Endodermal cell (in vitro differentiated cells): ENCODE measurements at regions not wholly inside any gene's neighbourhood (a gene's known extent, or its start where the extent isn't known, plus 50 kb on each side); places are given as distances from the start of the nearest gene placed in this dataset.

Experiments
- DNase-seq: peaks from one replicate; pipeline ENCODE4 v3.0.0-alpha.2; 2017
- H3K27ac ChIP-seq: 2 replicates; pipeline ENCODE4 v1.5.1; 2013; ENCODE audit warnings: mild to moderate bottlenecking, low read depth, low read length, moderate library complexity
- H3K27me3 ChIP-seq: 2 replicates; pipeline ENCODE4 v1.6.1; 2013; ENCODE audit warnings: mild to moderate bottlenecking, low read length, moderate library complexity; ENCODE audit not compliant: insufficient read depth, control insufficient read depth, poor library complexity, severe bottlenecking
- H3K36me3 ChIP-seq: 2 replicates; pipeline ENCODE4 v1.7.0; 2013; ENCODE audit warnings: mild to moderate bottlenecking, low read length, moderate library complexity; ENCODE audit not compliant: control insufficient read depth, insufficient read depth
- H3K4me1 ChIP-seq: one replicate; pipeline ENCODE4 v1.7.0; 2013; ENCODE audit warnings: low read length; ENCODE audit not compliant: control insufficient read depth, insufficient read depth
- H3K4me3 ChIP-seq: 2 replicates; pipeline ENCODE4 v1.5.1; 2013; ENCODE audit warnings: mild to moderate bottlenecking, low read length, moderate library complexity
- H3K9ac ChIP-seq: 2 replicates; pipeline ENCODE4 v1.6.1; 2013; ENCODE audit warnings: mild to moderate bottlenecking, low read length, moderate library complexity; ENCODE audit not compliant: poor library complexity, severe bottlenecking; ENCODE audit errors: extremely low read depth
- H3K9me3 ChIP-seq: 2 replicates; pipeline ENCODE4 v1.6.1; 2013; ENCODE audit warnings: mild to moderate bottlenecking, low read length, moderate library complexity; ENCODE audit not compliant: control insufficient read depth
- H3K27ac Mint-ChIP-seq: 2 replicates; pipeline ENCODE4 v1.8.0; 2020; ENCODE audit warnings: mixed read lengths
- H3K27me3 Mint-ChIP-seq: 2 replicates; pipeline ENCODE4 v1.8.0; 2021; ENCODE audit warnings: mild to moderate bottlenecking, mixed read lengths; ENCODE audit not compliant: insufficient read depth
- H3K36me3 Mint-ChIP-seq: 2 replicates; pipeline ENCODE4 v1.8.0; 2020; ENCODE audit warnings: low read depth, mixed read lengths
- H3K4me1 Mint-ChIP-seq: 2 replicates; pipeline ENCODE4 v1.8.0; 2020; ENCODE audit warnings: mixed read lengths
- H3K4me3 Mint-ChIP-seq: 2 replicates; pipeline ENCODE4 v1.8.0; 2020; ENCODE audit warnings: mild to moderate bottlenecking, moderate library complexity, mixed read lengths
- H3K9me3 Mint-ChIP-seq: 2 replicates; pipeline ENCODE4 v1.8.0; 2020; ENCODE audit warnings: mild to moderate bottlenecking, mixed read lengths
- CTCF ChIP-seq: fragments of 200-600 bp; sonication (generic); conservative IDR thresholded peaks from 2 replicates; pipeline ENCODE4 v1.5.0; 2021; ENCODE audit warnings: antibody characterized with exemption, mild to moderate bottlenecking
- WGBS, 2 experiments: methylation state at CpG; one replicate each; pipeline versions ENCODE4 v1.1.5 to v1.1.7; 2013; ENCODE audit warnings: missing lambda C conversion rate in 2 of 2, mixed read lengths in 1 of 2; ENCODE audit not compliant: insufficient coverage in 1 of 2, insufficient read length in 1 of 2; 5-methylcytosine and 5-hydroxymethylcytosine counted together

GRCh38 chr17:63314761-63315160 lies 131.3 kb downstream of the CYB561 start:
- no peak overlapping the region for H3K9ac ChIP-seq
- no peaks in the 10 kb centered on the region for H3K36me3 ChIP-seq
- no peak overlapping the region for H3K27ac ChIP-seq
- H3K9me3 ChIP-seq, result no peaks in the 10 kb centered on the region
- Mint-ChIP-seq H3K36me3 (peaks cover 3% of the 10 kb centered on the region), H3K27me3 (no peaks in the 10 kb centered on the region), H3K4me1 (no peaks in the 10 kb centered on the region), H3K4me3 (no peak overlapping the region), H3K9me3 (peaks cover 10% of the 10 kb centered on the region), H3K27ac (no peak overlapping the region)
- H3K4me1 ChIP-seq, result no peaks in the 10 kb centered on the region
- H3K27me3 ChIP-seq, result no peaks in the 10 kb centered on the region
- no peak for TF ChIP-seq CTCF
- WGBS, 2 experiments, result 91 to 95% methylated on average over 9 to 10 of the region's 10 CpGs
- no peak overlapping the region for H3K4me3 ChIP-seq
- no peak for DNase-seq

- WGBS, 2 experiments, result 83 to 88% methylated on average over 1 of the region's 1 CpG
- H3K27ac ChIP-seq, result no peak overlapping the region
- peaks cover 5% of the 10 kb centered on the region for H3K36me3 Mint-ChIP-seq
- H3K27me3 ChIP-seq, result no peaks in the 10 kb centered on the region
- H3K4me3 ChIP-seq, result no peak overlapping the region
- TF ChIP-seq CTCF, result no peak
- no peaks in the 10 kb centered on the region for H3K4me1 Mint-ChIP-seq
- H3K9ac ChIP-seq, result no peak overlapping the region
- H3K4me3 Mint-ChIP-seq, result no peak overlapping the region
- DNase-seq, result no peak
- H3K36me3 ChIP-seq, result no peaks in the 10 kb centered on the region
- H3K27ac Mint-ChIP-seq, result no peak overlapping the region
- H3K9me3 ChIP-seq, result no peaks in the 10 kb centered on the region
- no peaks in the 10 kb centered on the region for H3K4me1 ChIP-seq
- no peaks in the 10 kb centered on the region for H3K27me3 Mint-ChIP-seq
- H3K9me3 Mint-ChIP-seq, result peaks cover 4% of the 10 kb centered on the region
Measured at GRCh38 chr17:63316100-63316499, 130.0 kb downstream of the CYB561 start.

GRCh38 chr17:63317166-63317840 lies 128.8 kb downstream of the CYB561 start:
- H3K36me3 Mint-ChIP-seq, result peaks cover 11% of the 10 kb centered on the region
- H3K4me3 Mint-ChIP-seq, result no peak overlapping the region
- DNase-seq, result no peak
- Histone ChIP-seq H3K9me3 (no peaks in the 10 kb centered on the region), H3K36me3 (no peaks in the 10 kb centered on the region), H3K9ac (no peak overlapping the region), H3K27ac (no peak overlapping the region), H3K4me1 (no peaks in the 10 kb centered on the region), H3K4me3 (no peak overlapping the region), H3K27me3 (no peaks in the 10 kb centered on the region)
- no peak overlapping the region for H3K27ac Mint-ChIP-seq
- 80 to 96% methylated on average over 1 to 2 of the region's 2 CpGs for whole genome bisulfite sequencing, 2 experiments
- no peaks in the 10 kb centered on the region for H3K9me3 Mint-ChIP-seq
- H3K4me1 Mint-ChIP-seq, result no peaks in the 10 kb centered on the region
- no peak for TF ChIP-seq CTCF
- no peaks in the 10 kb centered on the region for H3K27me3 Mint-ChIP-seq
